Suppressor macrophage treated with lipopolysaccharide for 1 hour (primary cell): ENCODE measurements at regions not wholly inside any gene's neighbourhood (a gene's known extent, or its start where the extent isn't known, plus 50 kb on each side); places are given as distances from the start of the nearest gene placed in this dataset.

Experiments
- DNase-seq, 3 donors: peaks; one replicate each; pipeline ENCODE4 v3.0.0-alpha.2; 2020 to 2022

GRCh38 chr6:106035655-106036054 lies 50.5 kb upstream of the PRDM1 start:
- DNase-seq = no peak

GRCh38 chr6:106033806-106034205 lies 52.3 kb upstream of the PRDM1 start:
- no peak for DNase-seq

DNA sequence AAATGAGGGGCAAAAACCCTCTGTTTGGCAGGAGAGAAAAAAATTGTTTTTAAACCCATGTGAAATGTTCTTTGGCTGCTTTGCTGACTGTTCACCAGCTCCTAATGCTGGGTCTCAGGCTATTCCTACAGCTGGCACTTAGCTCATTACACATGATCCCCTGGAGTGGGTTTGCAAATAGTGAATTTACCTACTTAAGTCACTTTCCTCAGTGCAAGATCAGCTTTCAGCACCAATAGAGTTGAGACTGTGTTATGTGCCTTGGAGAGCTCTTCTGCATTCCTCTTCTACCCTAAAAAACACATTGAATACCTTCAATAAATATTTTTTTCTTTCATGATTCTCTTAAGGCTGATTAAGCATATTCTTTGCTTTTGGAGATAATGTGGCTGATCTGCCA lies 58.4 kb upstream of the PRDM1 start:
- DNase-seq = no peak

DNA sequence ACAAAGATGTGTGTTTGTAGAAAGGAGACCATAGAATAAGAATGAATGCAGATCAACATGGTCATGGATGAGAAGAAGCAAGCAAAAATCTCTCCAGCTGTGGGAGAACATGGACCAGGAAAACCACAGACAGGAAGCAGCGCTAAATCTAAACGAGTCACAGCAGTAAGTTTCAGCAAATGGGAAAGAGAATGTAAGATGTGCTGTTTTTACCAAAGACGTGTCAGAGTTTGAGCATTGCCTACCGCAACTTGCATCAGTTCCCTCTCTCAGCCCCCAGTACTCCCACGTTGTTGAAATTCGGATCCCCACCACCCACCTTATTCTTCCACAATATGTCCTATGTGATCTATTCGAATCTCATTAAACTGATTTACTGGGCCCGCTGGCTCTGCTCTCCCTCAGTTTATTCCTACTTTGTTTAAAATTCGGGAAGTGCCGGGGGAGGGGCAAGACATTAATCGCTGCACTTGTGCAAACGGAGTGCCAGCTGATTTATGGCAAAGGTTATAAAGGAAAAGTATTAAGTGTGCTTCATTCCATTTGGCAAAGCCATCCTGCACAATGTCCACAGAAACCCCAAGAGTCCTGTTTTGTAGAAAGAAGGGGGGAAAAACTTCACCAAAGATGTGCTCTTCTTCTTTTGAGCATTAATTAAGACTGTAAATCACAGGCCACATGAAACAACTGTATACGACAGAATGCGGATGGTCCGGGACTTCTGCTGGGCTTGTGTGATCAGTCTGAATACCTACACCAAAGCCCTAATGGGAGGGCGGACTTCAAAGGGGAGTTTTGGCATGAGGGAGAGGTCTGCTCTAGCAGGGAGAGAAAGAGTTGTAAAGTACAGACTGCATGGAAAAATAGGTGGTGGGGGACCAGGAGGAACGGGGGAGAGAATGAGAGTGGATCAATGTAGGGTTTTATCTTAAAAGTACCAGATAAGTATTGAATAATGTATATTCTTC lies 59.1 kb upstream of the PRDM1 start:
- peak; percentile 19 to 80 (median 71) for DNase-seq

DNA sequence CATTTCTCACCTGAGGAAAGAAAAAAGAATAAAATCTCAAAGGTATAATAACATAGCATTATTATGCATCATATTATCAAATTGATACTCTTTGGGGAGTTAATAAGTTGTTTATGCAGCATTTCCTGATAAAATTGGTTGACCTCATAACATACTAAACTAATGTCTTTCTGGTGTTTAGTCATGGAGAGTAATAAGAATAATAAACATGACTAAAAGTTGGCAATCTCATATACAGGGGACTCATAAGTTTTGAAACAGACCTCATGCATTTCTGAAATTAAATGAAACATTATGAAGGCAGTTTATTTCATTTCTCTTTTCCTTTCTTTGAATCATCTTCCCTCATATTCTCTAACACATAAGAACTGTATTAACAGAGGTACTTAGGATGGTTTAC lies 60.5 kb upstream of the PRDM1 start:
- peak in 1 of 3 donors; percentile 41 for DNase-seq

DNA sequence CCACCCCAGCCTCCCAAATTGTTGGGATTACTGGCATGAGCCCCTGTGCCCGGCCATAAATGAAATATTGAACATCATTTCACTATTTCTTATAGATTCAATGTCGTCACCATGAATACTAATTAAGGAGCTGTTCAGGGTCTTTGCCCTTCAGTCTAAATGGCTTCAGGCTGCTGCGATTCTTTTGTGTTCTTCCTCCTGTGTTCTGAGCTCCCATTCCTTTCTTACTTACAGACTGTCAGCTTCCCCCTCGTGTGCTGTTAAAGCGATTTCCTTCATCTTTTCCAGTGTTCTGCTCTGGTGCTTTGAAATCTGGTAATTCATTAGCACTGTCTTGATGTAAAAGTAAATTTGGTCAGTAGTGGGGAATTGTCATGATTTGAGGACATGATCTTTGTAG lies 63.3 kb upstream of the PRDM1 start:
- no peak for DNase-seq

DNA sequence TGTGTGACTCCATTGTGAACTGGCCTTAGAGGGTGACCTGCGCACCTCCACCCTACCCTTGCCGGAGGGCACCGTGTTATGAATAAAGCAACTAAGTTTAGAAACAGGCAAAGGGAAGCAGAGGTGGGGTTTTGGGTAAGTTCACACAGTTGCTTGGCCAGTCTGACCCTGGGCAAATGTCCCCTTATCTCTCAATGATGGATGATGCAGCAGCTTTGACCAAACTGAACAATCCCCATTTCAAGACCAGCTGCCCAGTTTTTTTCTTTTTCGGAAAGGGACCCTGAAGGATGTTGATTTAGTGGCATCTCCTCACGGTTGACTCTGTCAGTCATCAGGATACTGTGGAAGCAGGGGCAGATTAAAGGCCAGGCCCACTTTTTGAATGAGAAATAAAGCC lies 68.7 kb upstream of the PRDM1 start:
- no peak for DNase-seq

GRCh38 chr6:106014955-106015354 lies 71.2 kb upstream of the PRDM1 start:
- no peak for DNase-seq

DNA sequence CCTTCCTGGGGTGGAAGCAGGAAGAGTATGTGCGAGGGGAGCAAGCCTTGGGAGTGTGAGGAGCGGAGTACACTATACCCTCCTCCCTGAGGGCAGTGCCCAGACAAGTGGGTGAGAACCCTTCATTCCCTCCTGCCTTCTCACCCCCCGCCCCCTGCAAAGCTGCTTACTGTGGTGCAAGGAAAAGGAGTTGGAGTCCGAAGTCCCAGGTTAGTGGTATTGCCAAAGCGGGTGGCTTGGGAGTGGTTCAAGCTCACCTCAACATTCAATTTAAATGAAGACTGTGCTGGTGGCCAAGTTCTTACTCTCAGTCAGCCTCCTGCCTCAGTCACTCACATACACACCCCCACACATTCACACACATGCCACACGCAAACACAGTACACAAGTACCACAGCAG lies 74.7 kb upstream of the PRDM1 start:
- DNase-seq = no peak

- DNase-seq = no peak
Measured at GRCh38 chr6:106005954-106006353, 80.2 kb upstream of the PRDM1 start.

GRCh38 chr6:106005013-106005412 lies 81.1 kb upstream of the PRDM1 start:
- DNase-seq = no peak

GRCh38 chr6:106003268-106003987 lies 82.7 kb upstream of the PRDM1 start:
- no peak for DNase-seq

DNA sequence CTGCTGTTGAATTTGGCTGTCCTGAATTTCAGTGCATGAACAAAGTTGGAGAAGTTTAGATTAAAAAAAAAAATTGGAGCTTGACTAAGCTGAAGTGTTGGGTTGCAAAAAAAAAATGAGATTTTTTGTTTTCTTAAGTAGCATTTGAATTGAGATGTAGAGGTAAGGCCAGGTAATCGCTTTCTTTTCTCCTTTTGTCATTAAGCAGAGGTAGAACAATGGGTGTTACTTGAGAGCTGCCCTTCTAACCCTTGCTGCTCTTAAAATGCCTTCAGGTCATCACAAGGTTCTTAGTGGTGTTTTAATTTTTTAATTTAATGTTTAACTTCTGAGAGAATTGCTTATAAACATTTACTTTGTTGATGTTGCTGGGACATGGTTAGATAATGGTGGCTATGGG lies 84.1 kb upstream of the PRDM1 start:
- DNase-seq = no peak

DNA sequence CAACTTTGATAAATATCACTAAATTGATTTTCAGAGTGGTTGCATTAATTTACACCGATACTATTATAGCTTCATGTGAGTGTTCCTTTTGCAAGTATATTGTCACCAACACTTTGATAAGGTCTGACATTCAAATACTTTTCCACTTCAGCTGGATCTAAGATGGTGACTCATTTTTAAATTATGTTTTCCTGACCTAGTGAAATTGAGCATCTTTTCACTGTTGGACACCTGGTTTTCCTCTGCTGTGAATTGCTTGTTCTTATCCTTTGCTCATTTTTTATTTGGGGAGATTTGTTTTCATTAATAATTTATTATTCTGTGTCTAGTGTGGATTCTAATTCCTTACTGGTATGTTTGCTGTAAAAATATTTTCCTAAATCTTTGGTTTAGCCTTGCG lies 85.2 kb upstream of the PRDM1 start:
- DNase-seq = peak in 1 of 3 donors; percentile 7

DNA sequence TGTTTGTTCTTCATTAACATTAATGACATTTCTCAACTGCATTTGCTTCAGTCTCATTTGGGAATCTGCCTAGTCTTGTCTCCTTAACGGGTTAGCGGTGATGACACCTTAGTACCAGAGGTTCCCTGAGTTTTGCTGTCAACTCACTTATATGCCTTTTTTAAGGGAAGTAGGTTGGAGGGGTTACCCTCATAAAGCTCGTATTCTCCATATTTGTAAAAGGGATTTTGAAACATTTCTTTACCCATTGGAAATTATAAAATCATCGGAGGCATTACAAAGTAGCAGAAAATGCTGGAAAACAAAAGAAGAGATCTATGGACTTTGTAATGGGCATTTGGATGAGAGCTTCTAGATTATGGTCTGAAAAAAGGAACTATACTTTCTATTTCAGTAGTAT lies 88.7 kb upstream of the PRDM1 start:
- DNase-seq = no peak

- peak in 1 of 3 donors; percentile 47 for DNase-seq
Measured at GRCh38 chr6:105995391-105995865, 90.7 kb upstream of the PRDM1 start.

DNA sequence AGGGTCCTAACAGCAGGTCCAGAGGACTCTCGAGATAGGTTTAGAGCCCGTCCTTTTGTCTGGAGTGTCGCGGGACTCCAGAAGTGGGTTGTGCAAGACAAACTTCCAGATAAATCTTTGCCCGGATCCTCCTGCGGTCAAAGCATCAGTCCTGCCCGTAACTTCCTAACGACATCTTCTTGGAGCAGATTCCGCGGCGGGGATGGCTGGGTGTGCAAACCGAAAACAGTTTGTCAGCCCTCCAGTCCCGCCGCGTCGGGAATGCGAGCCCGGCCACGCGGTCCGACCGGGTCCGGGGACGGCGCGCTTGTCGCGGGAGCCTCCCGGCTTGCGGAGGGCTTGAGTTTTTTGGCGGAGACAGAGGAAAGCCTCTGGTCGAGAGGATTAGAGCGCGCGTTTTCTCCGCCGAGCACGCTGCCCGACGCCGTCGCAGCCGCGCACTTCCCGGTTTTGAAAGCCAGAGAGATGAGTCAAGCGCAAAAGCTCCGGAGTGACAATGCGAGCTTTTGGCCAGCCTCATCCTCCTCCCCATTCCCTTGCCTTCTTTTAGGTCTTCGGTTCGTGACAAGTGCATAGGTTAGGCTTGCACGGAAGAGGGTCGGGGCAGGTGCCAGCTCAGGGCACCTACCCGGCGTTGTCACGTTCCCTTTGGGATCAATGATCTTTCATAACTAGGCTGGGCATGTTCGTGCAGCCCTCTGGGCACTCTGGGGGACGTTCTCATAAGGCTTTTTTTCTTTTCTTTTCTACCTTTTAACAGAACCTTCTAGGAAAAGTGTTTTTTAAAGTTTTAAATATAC lies 91.3 kb upstream of the PRDM1 start:
- DNase-seq = peak; percentile 88 to 90 (median 89)

DNA sequence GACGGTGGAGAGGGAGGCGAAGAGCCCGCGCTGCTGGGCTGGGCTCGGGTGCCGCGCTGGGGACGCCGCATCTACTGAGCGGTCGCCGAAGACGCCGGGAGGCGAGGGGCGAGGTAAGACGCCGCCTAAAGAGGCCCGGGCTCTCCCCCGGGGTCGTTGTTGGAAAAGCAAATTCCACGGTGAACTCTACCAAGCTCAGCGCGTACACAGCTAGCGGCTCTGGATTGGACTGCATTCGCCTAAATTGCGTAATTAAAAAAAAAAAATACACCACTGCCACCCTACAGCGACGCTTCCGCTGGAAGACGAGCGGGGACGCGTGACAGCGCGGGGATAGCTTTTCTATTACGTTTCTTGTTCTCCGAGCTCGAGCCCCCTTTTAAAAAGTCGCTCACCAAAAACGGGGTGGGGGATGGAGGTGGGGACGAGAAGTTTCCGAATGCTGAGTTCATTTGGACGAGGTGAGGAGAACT lies 92.0 kb upstream of the PRDM1 start:
- peak; percentile 82 to 86 (median 83) for DNase-seq

- DNase-seq = peak in 2 of 3 donors; percentile 38 to 41
Measured at GRCh38 chr6:105993341-105994117, 92.6 kb upstream of the PRDM1 start.

DNA sequence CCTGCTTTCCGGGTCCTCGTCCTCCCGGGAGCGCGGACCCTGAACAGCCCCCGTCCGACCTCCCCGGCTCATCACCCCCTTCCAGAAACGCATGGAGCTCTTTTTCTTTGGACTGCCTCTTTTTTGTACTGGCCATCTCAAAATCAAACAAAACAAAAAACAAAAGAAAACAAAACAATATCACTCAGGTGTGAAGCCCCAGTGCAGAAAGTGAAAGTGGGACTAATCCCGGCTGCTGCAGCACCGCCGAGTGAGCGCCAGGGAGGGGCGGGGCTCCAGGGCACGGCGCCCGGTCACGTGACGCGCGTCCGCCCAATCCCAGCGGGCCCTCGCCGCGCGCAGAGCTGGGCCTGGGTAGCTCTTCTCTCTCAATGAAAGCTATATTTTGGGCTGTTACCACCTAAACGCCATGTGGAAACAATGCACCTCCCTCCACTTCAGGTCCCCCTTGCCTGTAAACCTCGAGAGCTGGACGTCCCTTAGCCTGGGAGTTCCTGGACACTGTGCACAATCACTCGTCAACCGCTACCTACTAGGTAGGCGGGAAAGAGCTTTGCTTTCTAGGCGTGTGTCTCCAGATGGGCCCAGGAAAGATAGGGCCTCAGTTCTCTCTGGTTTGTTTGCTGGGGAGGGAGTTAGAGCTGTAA lies 93.7 kb upstream of the PRDM1 start:
- peak; percentile 89 to 96 (median 93) for DNase-seq

- no peak for DNase-seq
Measured at GRCh38 chr6:105991561-105992314, 94.4 kb upstream of the PRDM1 start.
